ENCODE measurements at regions not wholly inside any gene's neighbourhood (a gene's known extent, or its start where the extent isn't known, plus 50 kb on each side); places are given as distances from the start of the nearest gene placed in this dataset.

DNA sequence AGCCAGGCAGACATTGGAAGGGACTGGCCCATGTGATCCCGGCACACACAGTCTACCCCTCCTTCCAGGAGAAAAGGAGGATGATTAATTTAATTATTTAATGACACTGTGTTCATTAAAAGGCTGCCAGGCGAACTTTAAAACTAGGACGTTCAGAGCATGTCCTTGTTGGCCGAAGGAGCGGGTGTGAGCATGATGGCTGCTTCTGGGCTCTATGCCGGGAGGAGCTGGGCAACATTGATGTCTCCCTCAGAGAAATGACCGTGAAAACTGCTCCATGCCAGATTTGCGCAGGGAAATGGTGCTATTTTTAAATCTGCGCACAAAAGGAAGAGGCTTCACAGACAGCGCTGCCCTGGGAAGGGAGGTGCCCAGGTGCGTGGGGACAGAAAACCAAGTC lies 284.9 kb upstream of the IRX4 start:
- WGBS, result 91% methylated on average over 11 of the region's 11 CpGs
- intact Hi-C loops (cut with DNase I), result no loop called here
- Histone ChIP-seq H3K4me1 (replicated peaks) (no peaks in the 10 kb centered on the region), H3K9me3 (no peaks in the 10 kb centered on the region), H3K4me3 (no peak overlapping the region), H3K27me3 (replicated peaks; ENCODE audit: insufficient read depth) (peaks cover 5% of the 10 kb centered on the region), H3K27ac (no peak overlapping the region), H3K36me3 (no peaks in the 10 kb centered on the region)
- TF ChIP-seq POLR2A (IDR thresholded peaks at IDR 0.05), result no peak
- TF ChIP-seq, protein P1, sequence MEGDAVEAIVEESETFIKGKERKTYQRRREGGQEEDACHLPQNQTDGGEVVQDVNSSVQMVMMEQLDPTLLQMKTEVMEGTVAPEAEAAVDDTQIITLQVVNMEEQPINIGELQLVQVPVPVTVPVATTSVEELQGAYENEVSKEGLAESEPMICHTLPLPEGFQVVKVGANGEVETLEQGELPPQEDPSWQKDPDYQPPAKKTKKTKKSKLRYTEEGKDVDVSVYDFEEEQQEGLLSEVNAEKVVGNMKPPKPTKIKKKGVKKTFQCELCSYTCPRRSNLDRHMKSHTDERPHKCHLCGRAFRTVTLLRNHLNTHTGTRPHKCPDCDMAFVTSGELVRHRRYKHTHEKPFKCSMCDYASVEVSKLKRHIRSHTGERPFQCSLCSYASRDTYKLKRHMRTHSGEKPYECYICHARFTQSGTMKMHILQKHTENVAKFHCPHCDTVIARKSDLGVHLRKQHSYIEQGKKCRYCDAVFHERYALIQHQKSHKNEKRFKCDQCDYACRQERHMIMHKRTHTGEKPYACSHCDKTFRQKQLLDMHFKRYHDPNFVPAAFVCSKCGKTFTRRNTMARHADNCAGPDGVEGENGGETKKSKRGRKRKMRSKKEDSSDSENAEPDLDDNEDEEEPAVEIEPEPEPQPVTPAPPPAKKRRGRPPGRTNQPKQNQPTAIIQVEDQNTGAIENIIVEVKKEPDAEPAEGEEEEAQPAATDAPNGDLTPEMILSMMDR (IDR thresholded peaks at IDR 0.05), result no peak
- TF ChIP-seq POLR2AphosphoS5 (IDR thresholded peaks at IDR 0.05), result no peak
- no peak for DNase-seq (ENCODE audit: low spot score)

- Histone ChIP-seq H3K4me3 (no peak overlapping the region), H3K36me3 (no peaks in the 10 kb centered on the region), H3K4me1 (replicated peaks) (no peaks in the 10 kb centered on the region), H3K27me3 (replicated peaks; ENCODE audit: insufficient read depth) (peaks cover 5% of the 10 kb centered on the region), H3K27ac (no peak overlapping the region), H3K9me3 (no peaks in the 10 kb centered on the region)
- DNase-seq (ENCODE audit: low spot score), result no peak
- WGBS, result 93% methylated on average over 6 of the region's 6 CpGs
- intact Hi-C loops (cut with DNase I), result no loop called here
- TF ChIP-seq, protein P1 (IDR thresholded peaks at IDR 0.05), result no peak
- no peak for TF ChIP-seq POLR2AphosphoS5 (IDR thresholded peaks at IDR 0.05)
- no peak for TF ChIP-seq POLR2A (IDR thresholded peaks at IDR 0.05)
Measured at GRCh38 chr5:2166979-2167377, 284.3 kb upstream of the IRX4 start.

DNA sequence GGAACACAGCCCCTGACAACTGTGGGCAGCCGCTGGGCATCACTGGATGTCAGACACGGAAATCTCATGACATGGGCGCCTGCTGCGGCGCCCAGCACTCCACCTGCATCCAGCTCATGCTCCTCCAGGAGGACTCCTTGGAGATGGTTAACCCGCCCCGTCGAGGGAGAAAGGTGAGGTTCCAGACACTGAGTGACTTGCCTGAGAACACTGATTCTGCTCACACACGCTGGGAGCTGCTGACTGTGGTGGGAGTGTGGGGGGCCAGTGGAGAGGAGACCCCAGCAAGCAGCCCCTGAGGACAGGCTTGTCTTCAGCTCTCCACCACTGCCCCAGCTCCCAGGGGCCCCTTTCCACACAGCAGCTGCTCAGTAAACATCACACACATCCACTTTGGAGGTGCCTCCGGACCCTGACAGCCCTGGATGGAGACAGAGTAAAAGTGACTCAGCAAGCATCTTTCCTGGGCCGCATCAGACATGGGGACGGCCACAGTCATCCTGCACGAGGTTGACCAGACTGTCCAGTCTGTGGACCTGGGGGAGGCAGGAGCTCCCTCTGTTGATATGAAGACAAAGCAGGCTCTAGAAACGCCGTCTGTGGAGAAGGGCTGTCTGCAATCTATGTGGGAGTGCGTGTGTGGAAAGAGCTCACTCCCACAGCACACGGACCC lies 283.7 kb upstream of the IRX4 start:
- DNase-seq (ENCODE audit: low spot score), result no peak
- TF ChIP-seq, protein P1 (IDR thresholded peaks at IDR 0.05), result no peak
- TF ChIP-seq POLR2AphosphoS5 (IDR thresholded peaks at IDR 0.05) (no peak), POLR2A (IDR thresholded peaks at IDR 0.05) (no peak)
- Histone ChIP-seq H3K4me3 (no peak overlapping the region), H3K36me3 (no peaks in the 10 kb centered on the region), H3K27me3 (replicated peaks; ENCODE audit: insufficient read depth) (peaks cover 5% of the 10 kb centered on the region), H3K4me1 (replicated peaks) (no peaks in the 10 kb centered on the region), H3K9me3 (no peaks in the 10 kb centered on the region), H3K27ac (no peak overlapping the region)
- WGBS, result 87% methylated on average over 17 of the region's 17 CpGs
- intact Hi-C loops (cut with DNase I), result no loop called here

DNA sequence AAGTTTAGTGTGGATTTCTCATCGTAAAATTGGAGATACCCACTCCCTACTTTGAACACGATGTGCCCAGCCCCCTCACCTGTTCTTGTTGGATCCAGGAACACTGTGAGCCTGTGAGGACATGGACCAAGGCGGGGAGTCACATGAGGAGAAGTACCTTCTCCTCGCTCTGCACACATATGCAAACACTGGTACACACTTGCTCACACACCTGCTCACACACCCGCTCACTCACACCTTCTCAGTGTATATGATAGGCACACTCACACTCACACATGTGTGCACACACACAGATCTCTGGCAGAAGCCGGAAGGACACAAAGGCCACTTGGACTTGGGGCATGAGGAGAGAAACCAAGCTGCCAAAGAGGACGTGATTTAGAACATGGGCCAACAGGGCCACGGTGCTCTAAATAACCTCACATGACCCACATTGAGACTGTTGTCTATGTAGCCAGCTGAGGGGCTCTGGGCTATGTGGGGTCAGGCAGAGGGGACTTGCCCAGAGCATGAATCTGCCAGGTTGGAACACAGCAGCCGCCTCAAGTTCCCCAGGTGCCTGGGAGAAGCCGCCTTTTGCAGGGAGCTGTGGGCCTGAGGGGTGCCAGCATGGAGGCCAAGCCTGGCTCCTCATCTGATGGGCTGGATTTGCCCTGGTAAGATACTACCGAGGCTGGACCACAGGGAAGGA lies 283.0 kb upstream of the IRX4 start:
- Histone ChIP-seq H3K36me3 (no peaks in the 10 kb centered on the region), H3K27ac (no peak overlapping the region), H3K9me3 (no peaks in the 10 kb centered on the region), H3K4me1 (replicated peaks) (no peaks in the 10 kb centered on the region), H3K27me3 (replicated peaks; ENCODE audit: insufficient read depth) (peaks cover 5% of the 10 kb centered on the region), H3K4me3 (no peak overlapping the region)
- TF ChIP-seq POLR2AphosphoS5 (IDR thresholded peaks at IDR 0.05) (no peak), POLR2A (IDR thresholded peaks at IDR 0.05) (no peak)
- TF ChIP-seq, protein P1 (IDR thresholded peaks at IDR 0.05), result no peak
- 81% methylated on average over 11 of the region's 11 CpGs for WGBS
- intact Hi-C loops (cut with DNase I), result no loop called here
- DNase-seq (ENCODE audit: low spot score), result no peak

- peaks cover 5% of the 10 kb centered on the region for H3K27me3 ChIP-seq (replicated peaks; ENCODE audit: insufficient read depth)
- TF ChIP-seq POLR2AphosphoS5 (IDR thresholded peaks at IDR 0.05), result no peak
- TF ChIP-seq, protein P1 (IDR thresholded peaks at IDR 0.05), result no peak
- no peak for TF ChIP-seq POLR2A (IDR thresholded peaks at IDR 0.05)
- no peak for DNase-seq (ENCODE audit: low spot score)
Measured at GRCh38 chr5:2165203-2165602, 282.5 kb upstream of the IRX4 start.

More at GRCh38 chr5:2165203-2165602, 282.5 kb upstream of the IRX4 start:
- no peak overlapping the region for H3K27ac ChIP-seq
- 64% methylated on average over 15 of the region's 15 CpGs for WGBS
- intact Hi-C loops (cut with DNase I), result no loop called here
- no peak overlapping the region for H3K4me3 ChIP-seq
- H3K36me3 ChIP-seq, result no peaks in the 10 kb centered on the region
- no peaks in the 10 kb centered on the region for H3K9me3 ChIP-seq
- H3K4me1 ChIP-seq (replicated peaks), result no peaks in the 10 kb centered on the region
